Right lobe of liver (tissue), 6 donors: ENCODE measurements at regions not wholly inside any gene's neighbourhood (a gene's known extent, or its start where the extent isn't known, plus 50 kb on each side); places are given as distances from the start of the nearest gene placed in this dataset.

Experiments
- ATAC-seq, 4 donors: fragments of 200-7000 bp; cut with Tn5 transposase; one replicate each; pipeline ENCODE4 v1.9.1; 2020; ENCODE audit warnings: mild to moderate bottlenecking in 4 of 4, moderate library complexity in 4 of 4
- DNase-seq, 3 donors: peaks; one replicate each; pipeline ENCODE4 v3.0.0-alpha.2; 2020
- H3K27ac ChIP-seq, 3 donors: fragments of 200-600 bp; one replicate each; pipeline ENCODE4 v1.8.0; 2022
- H3K27me3 ChIP-seq, 2 donors: fragments of 200-600 bp; one replicate each; pipeline ENCODE4 v1.8.0; 2022
- H3K36me3 ChIP-seq, 4 donors: fragments of 200-600 bp; sonication (generic) in 1 of 4; one replicate each; pipeline versions ENCODE4 v1.5.1 to v1.8.0; 2017 to 2022; ENCODE audit warnings: control low read depth in 1 of 4
- H3K4me1 ChIP-seq, 4 donors: fragments of 200-600 bp; sonication (generic) in 1 of 4; one replicate each; pipeline versions ENCODE4 v1.5.1 to v1.8.0; 2017 to 2022; ENCODE audit warnings: control low read depth in 1 of 4
- H3K4me3 ChIP-seq, 3 donors: fragments of 200-600 bp; one replicate each; pipeline ENCODE4 v1.8.0; 2022
- H3K9me3 ChIP-seq, 4 donors: fragments of 200-600 bp; sonication (generic) in 1 of 4; one replicate each; pipeline versions ENCODE4 v1.5.1 to v1.8.0; 2017 to 2022; ENCODE audit warnings: control low read depth in 1 of 4
- CTCF ChIP-seq, 4 donors: fragments of 200-600 bp in 3 of 4; fragments of 450-650 bp in 1 of 4; IDR thresholded peaks; one replicate each; pipeline versions ENCODE4 v1.5.1 to v1.8.0; 2016 to 2022; ENCODE audit warnings: antibody characterized with exemption in 4 of 4, mild to moderate bottlenecking in 2 of 4
- POLR2A ChIP-seq: fragments of 450-650 bp; IDR thresholded peaks from one replicate; pipeline ENCODE4 v1.6.1; 2017; ENCODE audit warnings: antibody characterized with exemption, mild to moderate bottlenecking
- whole genome bisulfite sequencing: methylation state at CpG from one replicate; pipeline ENCODE4 v1.1.6; 2018; ENCODE audit warnings: low coverage, low lambda C conversion rate; ENCODE audit not compliant: insufficient coverage; ENCODE audit errors: missing lambda C conversion rate; 5-methylcytosine and 5-hydroxymethylcytosine counted together
- intact Hi-C, 2 donors: fragments of 100-400 bp; cut with DNase I; formaldehyde crosslinking; loops; one replicate each; pipeline versions ENCODE4 v1.11.2 to v1.14.1; 2022
- donor health status: DM: no; HTN: yes; CAD: no.
- donor health status: DM: no; HTN: no; CAD: no.
- donor health status: DM: no; HTN: no; CAD: no.
- donor health status: DM: no; HTN: yes; CAD: no.
- donor health status: DM: no; HTN: yes; CAD: no.

- ATAC-seq (no peak), DNase-seq (no peak)
- no peaks in the 10 kb centered on the region for H3K9me3 ChIP-seq
- WGBS, result 14% methylated on average over 4 of the region's 4 CpGs
- no peaks in the 10 kb centered on the region for H3K36me3 ChIP-seq
- no peaks in the 10 kb centered on the region for H3K4me1 ChIP-seq
- intact Hi-C loops, result no loop called here
- no peak overlapping the region for H3K4me3 ChIP-seq
- no peak for TF ChIP-seq CTCF (IDR thresholded peaks at IDR 0.05)
- TF ChIP-seq POLR2A, result no peak
- no peaks in the 10 kb centered on the region for H3K27me3 ChIP-seq
- no peak overlapping the region for H3K27ac ChIP-seq
These were observed 67.8 kb upstream of the CITED2 start for GRCh38 chr6:139442188-139442671.

GRCh38 chr6:139439349-139439748 lies 64.9 kb upstream of the CITED2 start:
- DNase-seq (no peak), ATAC-seq (no peak)
- no peak overlapping the region for H3K4me3 ChIP-seq
- intact Hi-C loops, result no loop called here
- TF ChIP-seq CTCF (IDR thresholded peaks at IDR 0.05), result no peak
- no peak for TF ChIP-seq POLR2A
- no peaks in the 10 kb centered on the region for H3K4me1 ChIP-seq
- no peaks in the 10 kb centered on the region for H3K27me3 ChIP-seq
- WGBS, result 55% methylated on average over 6 of the region's 6 CpGs
- H3K36me3 ChIP-seq, result no peaks in the 10 kb centered on the region
- H3K9me3 ChIP-seq, result no peaks in the 10 kb centered on the region
- no peak overlapping the region for H3K27ac ChIP-seq

GRCh38 chr6:139438775-139439174 lies 64.3 kb upstream of the CITED2 start:
- 94% methylated on average over 5 of the region's 5 CpGs for WGBS
- Histone ChIP-seq H3K4me3 (no peak overlapping the region), H3K9me3 (no peaks in the 10 kb centered on the region), H3K27me3 (no peaks in the 10 kb centered on the region), H3K4me1 (no peaks in the 10 kb centered on the region), H3K27ac (no peak overlapping the region), H3K36me3 (no peaks in the 10 kb centered on the region)
- no peak for DNase-seq
- ATAC-seq, result no peak
- TF ChIP-seq CTCF (IDR thresholded peaks at IDR 0.05) (no peak), POLR2A (no peak)
- intact Hi-C loops, result no loop called here

- no peaks in the 10 kb centered on the region for H3K9me3 ChIP-seq
- ATAC-seq (no peak), DNase-seq (no peak)
- no peak overlapping the region for H3K27ac ChIP-seq
- no peaks in the 10 kb centered on the region for H3K27me3 ChIP-seq
- 90% methylated on average over 3 of the region's 3 CpGs for WGBS
- no peaks in the 10 kb centered on the region for H3K4me1 ChIP-seq
- no peaks in the 10 kb centered on the region for H3K36me3 ChIP-seq
- TF ChIP-seq CTCF (IDR thresholded peaks at IDR 0.05) (no peak), POLR2A (no peak)
- intact Hi-C loops, result no loop called here
- H3K4me3 ChIP-seq, result no peak overlapping the region
These were observed 62.5 kb upstream of the CITED2 start for GRCh38 chr6:139436957-139437348.
